ACHN (cell line): ENCODE measurements at regions not wholly inside any gene's neighbourhood (a gene's known extent, or its start where the extent isn't known, plus 50 kb on each side); places are given as distances from the start of the nearest gene placed in this dataset.

Experiments used
- DNase-seq: peaks from one replicate; pipeline ENCODE4 v3.0.0-alpha.2; 2015
- in situ Hi-C: cut with HindIII; loops from 2 replicates; pipeline ENCODE4 v1.10.0; 2017; ENCODE audit warnings: low sequenced_read_pairs, low pct_ligation_motif_present, low pct_unique_long_range_greater_than_20kb

GRCh38 chr10:4334015-4334414 lies 492.0 kb upstream of the AKR1E2 start:
- in situ Hi-C loops: no loop called here
- no peak for DNase-seq

GRCh38 chr10:4333459-4333894 lies 492.5 kb upstream of the AKR1E2 start:
- in situ Hi-C loops: no loop called here
- no peak for DNase-seq

- DNase-seq: no peak
- in situ Hi-C loops: no loop called here
Measured at GRCh38 chr10:4332764-4333458, 493.1 kb upstream of the AKR1E2 start.

GRCh38 chr10:4331150-4331549 lies 494.9 kb upstream of the AKR1E2 start:
- DNase-seq: no peak
- in situ Hi-C loops: no loop called here

GRCh38 chr10:4330636-4331035 lies 495.4 kb upstream of the AKR1E2 start:
- in situ Hi-C loops: no loop called here
- DNase-seq: no peak

GRCh38 chr10:4329225-4329624 lies 496.8 kb upstream of the AKR1E2 start:
- in situ Hi-C loops: no loop called here
- DNase-seq: no peak

GRCh38 chr10:4326647-4327046 lies 499.4 kb upstream of the AKR1E2 start:
- in situ Hi-C loops: no loop called here
- DNase-seq: no peak

- in situ Hi-C loops: no loop called here
- DNase-seq: no peak
Measured at GRCh38 chr10:4319870-4320367, 506.1 kb upstream of the AKR1E2 start.

- in situ Hi-C loops: no loop called here
- DNase-seq: no peak
Measured at GRCh38 chr10:4316161-4316810, 509.7 kb upstream of the AKR1E2 start.

- DNase-seq: no peak
- in situ Hi-C loops: no loop called here
Measured at GRCh38 chr10:4315551-4315950, 510.5 kb upstream of the AKR1E2 start.

- no peak for DNase-seq
- in situ Hi-C loops: no loop called here
Measured at GRCh38 chr10:4313051-4313450, 513.0 kb upstream of the AKR1E2 start.

GRCh38 chr10:4312051-4312835 lies 513.8 kb upstream of the AKR1E2 start:
- in situ Hi-C loops: no loop called here
- DNase-seq: no peak

- no peak for DNase-seq
- in situ Hi-C loops: no loop called here
Measured at GRCh38 chr10:4310172-4310571, 515.8 kb upstream of the AKR1E2 start.

- DNase-seq: no peak
- in situ Hi-C loops: no loop called here
Measured at GRCh38 chr10:4307910-4308309, 518.1 kb upstream of the AKR1E2 start.

GRCh38 chr10:4306871-4307270 lies 519.1 kb upstream of the AKR1E2 start:
- no peak for DNase-seq
- in situ Hi-C loops: no loop called here

GRCh38 chr10:4303045-4303444 lies 518.0 kb upstream of the KLF6 start:
- no peak for DNase-seq
- in situ Hi-C loops: no loop called here

GRCh38 chr10:4301291-4302045 lies 516.5 kb upstream of the KLF6 start:
- in situ Hi-C loops: no loop called here
- no peak for DNase-seq

GRCh38 chr10:4296161-4296560 lies 511.2 kb upstream of the KLF6 start:
- no peak for DNase-seq
- in situ Hi-C loops: no loop called here
